Middle frontal gyrus (tissue), 1 donor: ENCODE measurements at regions not wholly inside any gene's neighbourhood (a gene's known extent, or its start where the extent isn't known, plus 50 kb on each side); places are given as distances from the start of the nearest gene placed in this dataset.
"Not testable (repeated sequence)": the region's sequence is repeated elsewhere in the genome, so short reads cannot be mapped to it uniquely, and the experiment has no call there.

Experiments
- DNase-seq: peaks from one replicate; pipeline ENCODE4 v3.0.0-alpha.2; 2015; ENCODE audit warnings: low spot score; ENCODE audit errors: extremely low spot score

GRCh38 chr2:7878266-7878665, 803.6 kb upstream of the ID2 start:
- DNase-seq: not testable (repeated sequence)

GRCh38 chr2:7878786-7879482, 802.9 kb upstream of the ID2 start:
- DNase-seq: no peak

- no peak for DNase-seq
Observed at GRCh38 chr2:7879483-7879835, 802.4 kb upstream of the ID2 start.

GRCh38 chr2:7880126-7880525, 801.7 kb upstream of the ID2 start:
- no peak for DNase-seq

GRCh38 chr2:7880566-7880965, 801.3 kb upstream of the ID2 start:
- DNase-seq: no peak

- no peak for DNase-seq
Observed at GRCh38 chr2:7881063-7881462, 800.8 kb upstream of the ID2 start.

- DNase-seq: no peak
Observed at GRCh38 chr2:7881466-7881865, 800.4 kb upstream of the ID2 start.

- no peak for DNase-seq
Observed at GRCh38 chr2:7882296-7882695, 799.6 kb upstream of the ID2 start.

GRCh38 chr2:7884338-7884737, 797.5 kb upstream of the ID2 start:
- DNase-seq: no peak

- no peak for DNase-seq
Observed at GRCh38 chr2:7886666-7887065, 795.2 kb upstream of the ID2 start.

- DNase-seq: no peak
Observed at GRCh38 chr2:7887441-7887840, 794.4 kb upstream of the ID2 start.

- DNase-seq: no peak
Observed at GRCh38 chr2:7888876-7889275, 793.0 kb upstream of the ID2 start.

GRCh38 chr2:7891312-7891711, 790.5 kb upstream of the ID2 start:
- no peak for DNase-seq

- no peak for DNase-seq
Observed at GRCh38 chr2:7895289-7895688, 786.6 kb upstream of the ID2 start.

GRCh38 chr2:7896940-7897487, 784.8 kb upstream of the ID2 start:
- DNase-seq: no peak

GRCh38 chr2:7899241-7899640, 782.6 kb upstream of the ID2 start:
- no peak for DNase-seq

- no peak for DNase-seq
Observed at GRCh38 chr2:7899923-7900322, 781.9 kb upstream of the ID2 start.

- no peak for DNase-seq
Observed at GRCh38 chr2:7900593-7900992, 781.3 kb upstream of the ID2 start.

- DNase-seq: no peak
Observed at GRCh38 chr2:7902251-7902765, 779.5 kb upstream of the ID2 start.

- DNase-seq: no peak
Observed at GRCh38 chr2:7904319-7904718, 777.5 kb upstream of the ID2 start.

GRCh38 chr2:7905756-7906155, 776.1 kb upstream of the ID2 start:
- no peak for DNase-seq

- DNase-seq: no peak
Observed at GRCh38 chr2:7906431-7906830, 775.4 kb upstream of the ID2 start.

GRCh38 chr2:7907041-7907440, 774.8 kb upstream of the ID2 start:
- no peak for DNase-seq
